ENCODE measurements at regions not wholly inside any gene's neighbourhood (a gene's known extent, or its start where the extent isn't known, plus 50 kb on each side); places are given as distances from the start of the nearest gene placed in this dataset.
"Not testable (repeated sequence)": the region's sequence is repeated elsewhere in the genome, so short reads cannot be mapped to it uniquely, and the experiment has no call there.

GRCh38 chr17:77562361-77562760, 396.1 kb upstream of the TNRC6C start:
- not testable (repeated sequence) for DNase-seq

GRCh38 chr17:77563439-77564102, 394.9 kb upstream of the TNRC6C start:
- no peak for DNase-seq

GRCh38 chr17:77564278-77564920, 394.1 kb upstream of the TNRC6C start:
- no peak for DNase-seq

GRCh38 chr17:77565166-77565565, 393.3 kb upstream of the TNRC6C start:
- no peak for DNase-seq

GRCh38 chr17:77566151-77566550, 392.4 kb upstream of the TNRC6C start:
- DNase-seq, result no peak

GRCh38 chr17:77566566-77567138, 391.9 kb upstream of the TNRC6C start:
- DNase-seq, result no peak

- no peak for DNase-seq
Observed at GRCh38 chr17:77568540-77568939, 390.0 kb upstream of the TNRC6C start.

GRCh38 chr17:77569846-77570564, 388.5 kb upstream of the TNRC6C start:
- DNase-seq, result no peak

GRCh38 chr17:77570565-77570898, 388.0 kb upstream of the TNRC6C start:
- no peak for DNase-seq

GRCh38 chr17:77571155-77571981, 387.1 kb upstream of the TNRC6C start:
- no peak for DNase-seq

GRCh38 chr17:77572065-77572601, 386.4 kb upstream of the TNRC6C start:
- DNase-seq, result no peak

- no peak for DNase-seq
Observed at GRCh38 chr17:77572851-77573250, 385.7 kb upstream of the TNRC6C start.

- no peak for DNase-seq
Observed at GRCh38 chr17:77577491-77577890, 381.0 kb upstream of the TNRC6C start.

- DNase-seq, result no peak
Observed at GRCh38 chr17:77579131-77579530, 379.4 kb upstream of the TNRC6C start.

- no peak for DNase-seq
Observed at GRCh38 chr17:77579682-77580081, 378.8 kb upstream of the TNRC6C start.

- no peak for DNase-seq
Observed at GRCh38 chr17:77580531-77581270, 377.8 kb upstream of the TNRC6C start.

GRCh38 chr17:77581480-77581879, 377.0 kb upstream of the TNRC6C start:
- no peak for DNase-seq

GRCh38 chr17:77585142-77585860, 373.2 kb upstream of the TNRC6C start:
- no peak for DNase-seq

GRCh38 chr17:77590951-77591735, 367.4 kb upstream of the TNRC6C start:
- DNase-seq, result no peak

GRCh38 chr17:77592106-77592865, 366.2 kb upstream of the TNRC6C start:
- DNase-seq, result no peak

All from NCI-H2029 treated with DMSO at 0.1 percent for 48 hours (cell line).